Retinal pigment epithelial cell (primary cell): ENCODE measurements at regions not wholly inside any gene's neighbourhood (a gene's known extent, or its start where the extent isn't known, plus 50 kb on each side); places are given as distances from the start of the nearest gene placed in this dataset.

Experiments used
- DNase-seq: peaks from one replicate; pipeline ENCODE4 v3.0.0-alpha.2; 2010; ENCODE audit warnings: low read depth
- H3K4me3 ChIP-seq: 2 replicates; pipeline ENCODE4 v1.5.1; 2011; ENCODE audit warnings: mild to moderate bottlenecking, low read length, control low read depth, moderate library complexity
- CTCF ChIP-seq: conservative IDR thresholded peaks from 2 replicates; pipeline ENCODE4 v1.5.1; 2011; ENCODE audit warnings: low read depth, low read length, control low read depth, inconsistent platforms

- no peak for DNase-seq
- TF ChIP-seq CTCF = no peak
These were observed 946.7 kb upstream of the B3GALT2 start for GRCh38 chr1:194133152-194133551.

GRCh38 chr1:194118086-194118485 is 931.7 kb upstream of the B3GALT2 start:
- no peak for DNase-seq

More at GRCh38 chr1:194133152-194133551, 946.7 kb upstream of the B3GALT2 start:
- no peak overlapping the region for H3K4me3 ChIP-seq

GRCh38 chr1:194117582-194117981 is 931.2 kb upstream of the B3GALT2 start:
- no peak for DNase-seq
- TF ChIP-seq CTCF = peak; percentile 15
- H3K4me3 ChIP-seq = no peak overlapping the region

More at GRCh38 chr1:194118086-194118485, 931.7 kb upstream of the B3GALT2 start:
- no peak for TF ChIP-seq CTCF
- H3K4me3 ChIP-seq = no peak overlapping the region

- DNase-seq = no peak
- TF ChIP-seq CTCF = no peak
- H3K4me3 ChIP-seq = no peak overlapping the region
These were observed 927.9 kb upstream of the B3GALT2 start for GRCh38 chr1:194114288-194114687.

GRCh38 chr1:194105381-194105780 is 919.0 kb upstream of the B3GALT2 start:
- no peak overlapping the region for H3K4me3 ChIP-seq
- no peak for TF ChIP-seq CTCF
- DNase-seq = no peak

GRCh38 chr1:194104247-194104844 is 917.9 kb upstream of the B3GALT2 start:
- DNase-seq = no peak
- no peak for TF ChIP-seq CTCF
- no peak overlapping the region for H3K4me3 ChIP-seq

- DNase-seq = no peak
- no peak overlapping the region for H3K4me3 ChIP-seq
- no peak for TF ChIP-seq CTCF
These were observed 917.3 kb upstream of the B3GALT2 start for GRCh38 chr1:194103516-194104246.
